B cell (primary cell): ENCODE measurements at regions not wholly inside any gene's neighbourhood (a gene's known extent, or its start where the extent isn't known, plus 50 kb on each side); places are given as distances from the start of the nearest gene placed in this dataset.

Source experiments
- EZH2 ChIP-seq: IDR thresholded peaks from 2 replicates; pipeline ENCODE4 v1.6.1; 2012; ENCODE audit warnings: borderline replicate concordance, low read depth, mild to moderate bottlenecking, moderate library complexity, low read length; ENCODE audit not compliant: insufficient read depth, poor library complexity, severe bottlenecking
- TF ChIP-seq, protein P1 (sequence below): fragments of 200-600 bp; IDR thresholded peaks from one replicate; pipeline ENCODE4 v1.8.0; 2022; ENCODE audit warnings: antibody characterized with exemption, mild to moderate bottlenecking

DNA sequence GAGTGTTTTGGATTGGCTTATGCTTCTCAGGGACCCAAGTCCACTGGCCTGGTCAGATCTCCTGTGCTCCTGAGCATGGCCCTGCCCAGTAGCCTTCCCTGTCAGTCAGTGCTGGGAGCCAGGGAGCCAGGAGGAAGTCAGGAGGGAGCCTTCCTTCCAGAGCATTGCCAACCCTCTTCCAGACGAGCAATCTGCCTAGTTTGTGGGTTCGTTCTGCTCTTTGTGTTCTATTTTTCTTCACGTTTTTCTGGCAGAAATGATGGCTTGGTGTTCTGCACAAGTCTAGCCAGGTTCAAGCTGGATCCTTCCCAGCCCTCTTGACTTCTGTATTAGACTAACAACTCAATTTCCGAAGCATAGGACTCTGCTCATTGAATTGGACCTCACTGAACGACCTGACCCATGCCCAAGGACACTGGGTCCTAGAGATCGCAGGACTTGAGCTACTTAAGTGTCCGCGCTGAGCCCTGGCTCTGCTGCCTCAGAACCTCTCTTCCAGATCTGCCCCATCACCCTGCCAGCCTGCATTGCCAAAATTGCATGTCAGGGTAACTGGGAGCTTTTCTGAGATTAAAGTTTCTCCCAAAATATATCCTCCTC is 76.2 kb upstream of the MPP7 start:
- TF ChIP-seq, protein P1, sequence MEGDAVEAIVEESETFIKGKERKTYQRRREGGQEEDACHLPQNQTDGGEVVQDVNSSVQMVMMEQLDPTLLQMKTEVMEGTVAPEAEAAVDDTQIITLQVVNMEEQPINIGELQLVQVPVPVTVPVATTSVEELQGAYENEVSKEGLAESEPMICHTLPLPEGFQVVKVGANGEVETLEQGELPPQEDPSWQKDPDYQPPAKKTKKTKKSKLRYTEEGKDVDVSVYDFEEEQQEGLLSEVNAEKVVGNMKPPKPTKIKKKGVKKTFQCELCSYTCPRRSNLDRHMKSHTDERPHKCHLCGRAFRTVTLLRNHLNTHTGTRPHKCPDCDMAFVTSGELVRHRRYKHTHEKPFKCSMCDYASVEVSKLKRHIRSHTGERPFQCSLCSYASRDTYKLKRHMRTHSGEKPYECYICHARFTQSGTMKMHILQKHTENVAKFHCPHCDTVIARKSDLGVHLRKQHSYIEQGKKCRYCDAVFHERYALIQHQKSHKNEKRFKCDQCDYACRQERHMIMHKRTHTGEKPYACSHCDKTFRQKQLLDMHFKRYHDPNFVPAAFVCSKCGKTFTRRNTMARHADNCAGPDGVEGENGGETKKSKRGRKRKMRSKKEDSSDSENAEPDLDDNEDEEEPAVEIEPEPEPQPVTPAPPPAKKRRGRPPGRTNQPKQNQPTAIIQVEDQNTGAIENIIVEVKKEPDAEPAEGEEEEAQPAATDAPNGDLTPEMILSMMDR: no peak
- TF ChIP-seq EZH2: no peak
